ENCODE measurements at regions not wholly inside any gene's neighbourhood (a gene's known extent, or its start where the extent isn't known, plus 50 kb on each side); places are given as distances from the start of the nearest gene placed in this dataset.
"Not testable (repeated sequence)": the region's sequence is repeated elsewhere in the genome, so short reads cannot be mapped to it uniquely, and the experiment has no call there.

DNA sequence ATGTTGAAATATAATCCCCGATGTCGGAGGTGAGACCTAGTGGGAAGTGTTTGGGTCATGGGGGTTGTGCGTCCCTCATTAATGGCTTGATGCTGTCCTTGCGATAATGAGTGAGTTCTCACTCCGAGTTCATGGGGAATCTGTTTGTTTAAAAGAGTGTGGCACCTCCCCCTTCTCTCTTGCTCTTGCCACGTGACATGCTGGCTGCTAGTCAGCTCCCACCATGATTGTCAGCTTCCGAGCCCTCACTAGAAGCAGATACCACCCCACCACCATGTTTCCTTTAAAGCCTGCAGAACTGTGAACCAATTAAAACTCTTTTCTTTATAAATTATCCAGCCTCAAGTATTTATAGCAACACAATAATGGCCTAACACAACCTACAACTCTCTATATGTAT lies 166.3 kb upstream of the MBNL1 start:
- no peak for DNase-seq

DNA sequence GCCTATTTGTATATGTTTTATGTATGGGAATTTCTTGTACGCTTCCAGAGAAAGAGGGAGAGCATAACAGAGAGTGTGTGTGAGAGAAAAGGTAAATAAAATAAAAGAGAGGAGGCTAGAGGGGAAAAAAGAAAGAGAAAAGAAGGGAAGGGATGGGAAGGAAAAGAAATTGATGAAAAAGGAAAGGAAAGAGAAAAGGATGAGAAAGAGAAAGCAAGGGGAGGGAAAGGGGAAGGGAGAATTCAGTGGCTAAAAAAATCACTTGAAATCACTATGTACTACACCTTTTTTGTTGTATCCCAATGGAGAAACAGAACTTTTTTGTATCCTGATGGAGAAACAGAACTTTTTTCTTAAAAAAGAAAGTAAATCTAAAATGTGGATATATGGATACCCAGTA lies 165.5 kb upstream of the MBNL1 start:
- no peak for DNase-seq

DNA sequence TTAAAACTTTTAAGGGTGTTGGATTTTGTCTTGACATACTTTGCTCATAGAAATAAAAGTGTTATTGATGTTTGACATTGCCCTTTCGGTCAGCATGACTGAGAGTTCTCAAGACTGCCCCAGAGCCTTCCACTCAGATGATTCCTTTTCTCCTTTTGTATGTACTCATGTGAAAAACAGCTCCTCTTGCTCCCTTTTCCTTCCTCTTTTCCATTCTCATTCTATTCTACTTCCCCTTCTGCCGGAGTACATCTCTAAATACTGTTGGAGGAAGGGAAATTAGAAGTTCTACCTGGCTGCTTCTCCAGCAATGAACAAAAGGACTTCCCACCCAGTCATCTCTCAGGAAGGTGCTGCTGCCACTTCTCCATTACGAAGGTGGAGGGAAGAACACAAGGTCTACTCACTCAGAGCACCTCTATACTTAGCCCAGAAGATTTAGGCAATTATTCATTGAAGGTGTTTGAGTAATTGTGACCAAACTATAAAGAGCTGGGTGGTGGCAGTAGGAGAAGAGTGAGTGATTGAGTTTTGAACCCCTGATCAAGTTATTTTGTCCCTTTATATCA lies 163.8 kb upstream of the MBNL1 start:
- no peak for DNase-seq

DNA sequence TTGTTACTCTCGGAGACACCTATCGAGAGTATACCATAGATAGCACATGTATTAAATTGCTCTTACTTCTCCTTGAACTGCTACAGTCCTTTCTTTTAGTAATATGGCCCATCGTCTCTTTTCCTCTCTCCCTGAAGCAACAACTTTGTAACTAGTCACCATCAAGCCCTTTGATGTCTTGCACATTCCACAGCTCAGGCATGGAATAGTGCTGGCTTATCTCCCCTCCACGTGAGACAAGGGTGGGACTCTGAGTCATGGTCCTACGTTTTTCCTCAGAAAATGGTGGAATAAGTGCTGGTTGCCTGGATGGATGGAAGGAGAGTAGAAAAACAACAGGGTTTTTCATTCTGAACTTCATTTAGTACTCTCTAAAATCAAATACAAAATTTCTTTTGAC lies 163.3 kb upstream of the MBNL1 start:
- DNase-seq = no peak

DNA sequence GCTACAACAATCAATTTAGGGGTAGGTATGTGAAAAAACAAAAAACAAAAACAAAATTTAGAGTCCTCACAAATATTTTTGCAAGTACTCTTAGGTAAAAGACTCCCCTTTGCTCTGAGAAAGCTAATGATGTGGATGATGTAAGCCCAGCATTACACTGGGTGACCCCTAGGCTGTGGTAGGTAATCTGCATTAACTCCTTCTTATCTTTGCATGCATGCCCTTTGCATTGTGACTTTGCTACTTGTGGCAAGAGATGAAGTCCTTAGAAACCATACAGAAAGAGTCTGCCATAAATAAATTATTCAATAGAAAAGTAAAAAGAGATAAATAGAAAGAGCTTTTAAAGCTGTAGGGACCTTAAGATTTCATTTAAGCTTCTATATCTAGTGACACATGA lies 159.7 kb upstream of the MBNL1 start:
- DNase-seq = no peak

DNA sequence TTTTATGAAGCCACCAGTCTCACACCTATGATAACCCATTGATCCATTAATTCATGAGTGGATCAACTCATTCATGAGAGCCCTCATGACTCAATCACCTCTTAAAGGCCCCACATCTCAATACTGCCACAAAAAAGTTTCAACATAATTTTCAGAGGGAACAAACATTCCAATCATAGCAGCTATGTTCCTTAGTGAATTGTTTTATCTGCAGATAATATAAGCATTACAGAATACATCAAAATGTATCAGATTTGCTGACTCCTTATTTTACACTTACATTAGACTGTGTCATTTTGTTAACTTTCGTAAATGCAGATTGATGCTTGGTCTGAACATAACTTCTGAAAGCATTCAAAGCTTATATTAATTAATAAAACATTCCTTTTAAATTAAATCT lies 155.3 kb upstream of the MBNL1 start:
- peak; percentile 49 for DNase-seq

DNA sequence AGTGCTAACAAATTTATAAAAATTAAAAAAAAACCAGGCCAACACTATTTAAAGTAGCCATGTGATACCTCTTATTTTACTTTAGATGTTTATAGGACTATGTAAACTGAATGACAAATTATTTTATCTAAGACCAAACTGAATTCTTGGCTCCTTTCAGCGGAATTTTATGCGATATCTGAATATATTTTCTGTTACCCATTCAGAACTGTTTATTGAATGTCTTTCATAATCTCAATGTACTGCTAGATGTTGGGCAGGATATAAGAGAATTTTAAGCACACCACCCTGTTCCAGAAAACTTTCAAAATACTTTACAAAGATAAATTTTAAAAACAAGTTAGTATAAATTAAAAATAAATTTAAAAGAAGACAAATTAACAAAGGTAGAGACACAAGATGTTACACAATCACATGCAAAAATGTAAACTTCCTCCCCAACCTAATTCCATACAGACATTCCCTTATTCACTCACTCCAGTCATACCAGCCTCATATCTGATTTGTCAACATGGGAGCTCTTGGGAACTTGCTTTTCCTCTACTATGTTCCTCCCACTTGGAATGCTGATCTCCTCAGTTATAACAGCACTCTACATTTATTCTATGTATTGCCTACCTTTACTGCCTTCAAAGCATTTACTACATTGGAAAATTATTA lies 154.6 kb upstream of the MBNL1 start:
- no peak for DNase-seq

DNA sequence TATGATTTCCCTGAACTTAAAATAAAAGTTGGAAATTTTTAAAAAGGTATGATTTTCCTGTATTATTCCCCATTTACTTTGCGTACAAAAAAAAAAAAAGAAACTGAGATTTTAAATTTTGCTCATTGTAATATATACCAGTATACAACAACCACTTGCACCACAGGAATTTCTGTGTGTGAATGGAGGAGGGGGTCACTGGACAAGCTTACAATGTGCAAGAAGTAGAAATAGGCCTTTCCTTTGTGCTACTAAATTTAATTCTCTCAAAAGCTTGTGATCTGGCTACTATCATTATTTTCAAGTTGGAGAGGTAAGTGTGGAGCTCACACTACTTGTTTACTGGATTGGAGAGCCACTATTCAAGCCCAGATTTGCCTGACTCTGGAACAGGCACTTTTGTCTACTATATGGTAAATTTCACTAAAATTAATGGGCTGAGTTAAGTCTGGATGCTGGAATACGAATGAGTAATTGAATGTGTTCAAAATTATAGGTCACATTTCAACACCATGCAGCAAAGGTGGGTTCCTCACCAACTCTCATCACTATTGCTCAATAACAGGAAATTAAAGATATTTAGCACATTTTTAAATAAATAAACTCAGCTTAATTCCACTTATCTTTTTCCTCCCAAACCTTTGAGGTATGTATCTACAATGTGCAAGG lies 148.0 kb upstream of the MBNL1 start:
- peak; percentile 53 for DNase-seq

DNA sequence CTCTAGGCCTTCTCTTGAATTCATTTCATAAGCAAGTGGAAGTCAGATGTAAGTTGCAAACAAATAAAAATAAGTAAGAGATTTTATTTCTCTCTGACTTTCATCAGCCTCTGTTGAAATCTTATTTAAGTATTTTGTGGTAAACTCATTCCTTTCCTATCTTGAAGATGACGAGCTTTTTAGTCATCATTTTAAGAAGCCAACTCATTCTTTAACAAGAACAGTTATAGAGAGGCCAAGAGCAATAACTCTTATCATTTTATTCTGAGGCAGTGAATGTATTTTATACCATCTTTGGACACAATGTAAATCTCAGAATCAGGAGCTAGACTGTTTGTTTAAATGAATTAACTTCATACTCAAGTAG lies 147.5 kb upstream of the MBNL1 start:
- DNase-seq = peak; percentile 87

DNA sequence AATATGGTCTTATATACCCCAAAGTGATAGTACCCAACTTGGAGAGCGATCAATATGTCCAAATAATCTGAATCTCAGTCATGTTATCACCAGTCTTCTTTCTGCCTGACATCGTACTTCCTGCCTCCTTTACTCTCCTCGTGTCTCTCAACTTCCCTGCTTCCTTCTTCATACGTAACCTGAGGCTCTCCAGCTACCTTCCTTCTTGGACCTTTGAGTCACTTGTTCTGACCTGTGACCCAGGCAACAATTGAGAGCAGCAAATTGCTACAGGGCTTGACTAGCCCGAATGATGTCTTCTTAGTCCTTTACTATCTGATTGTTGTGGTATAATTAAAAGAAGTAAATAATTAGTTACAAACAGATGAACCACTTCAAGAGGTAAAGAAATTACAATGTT lies 145.9 kb upstream of the MBNL1 start:
- DNase-seq = no peak

DNA sequence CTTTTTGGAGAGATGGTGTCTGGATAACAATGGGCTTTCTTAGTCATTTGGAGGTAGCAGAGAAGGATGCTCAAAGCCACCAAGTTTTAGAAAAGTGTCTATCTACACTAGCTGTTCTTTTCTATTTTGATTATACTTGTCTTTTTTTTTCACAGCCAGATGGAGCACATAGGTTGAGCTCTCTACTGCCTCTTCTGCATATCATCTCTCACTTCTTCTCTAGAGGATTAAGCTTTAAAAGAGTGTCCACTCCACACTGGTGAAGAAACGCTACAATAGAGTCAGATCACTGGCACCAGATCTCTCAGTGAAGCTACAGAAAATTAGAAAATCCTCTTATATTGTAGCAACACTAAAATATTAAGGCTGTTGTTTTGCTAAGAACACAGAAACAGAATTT lies 145.3 kb upstream of the MBNL1 start:
- DNase-seq = no peak

DNA sequence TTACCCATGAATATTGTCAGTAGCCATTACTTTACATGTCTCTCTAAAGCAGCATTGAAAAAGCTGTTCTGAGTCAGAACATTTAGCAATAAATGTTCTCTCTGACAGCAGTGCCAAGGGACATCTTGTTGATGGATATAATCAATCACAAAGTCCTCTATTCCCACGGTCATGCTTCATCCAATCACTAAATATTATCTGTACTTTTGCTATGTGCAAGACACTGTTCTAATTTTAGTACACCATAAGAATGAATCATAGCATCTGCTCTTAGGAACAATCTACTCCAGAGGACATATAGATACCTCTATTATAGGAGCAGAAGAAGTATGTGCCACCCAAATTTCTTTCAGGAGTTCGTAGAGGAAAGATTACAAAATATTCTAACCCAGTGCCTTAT lies 142.5 kb upstream of the MBNL1 start:
- DNase-seq = peak; percentile 71

DNA sequence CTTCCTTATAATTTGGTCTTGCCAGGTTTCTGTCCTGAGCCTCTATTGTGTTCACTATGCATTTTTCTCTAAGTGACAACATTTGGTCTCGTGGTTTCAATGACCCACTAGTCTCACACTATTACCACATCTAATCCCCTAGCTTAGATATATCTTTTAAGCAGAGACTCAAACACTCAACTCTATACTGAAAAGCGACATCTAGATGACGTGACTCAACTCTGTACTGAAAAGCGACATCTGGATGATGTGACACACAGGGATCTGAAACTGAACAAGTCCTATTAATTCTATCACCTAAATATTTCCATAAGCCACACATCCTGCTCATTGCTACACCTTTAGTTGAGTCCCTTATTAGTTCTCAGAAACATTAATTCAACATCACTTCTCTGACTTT lies 141.7 kb upstream of the MBNL1 start:
- peak; percentile 41 for DNase-seq

DNA sequence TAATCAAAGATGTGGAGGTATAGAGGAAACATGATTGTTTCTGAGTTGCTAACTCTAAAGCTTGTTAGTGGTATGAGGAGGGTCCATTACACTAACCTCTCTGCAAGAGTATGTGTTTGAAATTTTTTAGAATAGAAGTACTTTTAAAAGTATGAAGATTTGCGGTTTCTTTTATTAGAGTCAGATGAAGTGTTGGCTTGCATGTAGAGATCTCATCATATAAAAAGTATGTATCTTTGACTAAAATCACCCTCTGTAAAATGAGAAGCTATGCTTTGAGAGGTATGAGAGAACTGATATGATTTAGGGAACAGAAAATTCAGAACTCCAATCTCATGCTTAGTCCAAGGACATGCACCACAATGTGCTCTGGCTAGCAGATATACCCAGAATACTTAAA lies 140.4 kb upstream of the MBNL1 start:
- DNase-seq = peak; percentile 72

DNA sequence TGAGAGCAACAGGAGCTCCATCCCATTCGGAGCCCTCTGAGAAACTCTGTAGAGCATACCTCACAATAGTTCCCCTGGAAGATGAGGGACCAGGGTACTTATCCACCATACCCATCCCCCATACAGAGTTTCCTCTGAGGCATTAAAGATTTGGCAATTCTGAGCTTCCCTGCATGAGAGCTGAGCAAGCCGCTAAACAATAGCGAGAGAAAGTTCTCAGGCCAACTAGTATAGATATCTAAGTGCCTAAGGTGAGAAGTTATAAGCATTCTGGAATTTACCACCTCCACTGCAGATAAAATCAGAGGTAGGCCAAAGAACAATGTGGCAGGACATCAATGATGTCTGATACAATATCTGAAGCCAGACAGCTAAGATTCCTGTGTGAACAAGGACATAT lies 129.1 kb upstream of the MBNL1 start:
- DNase-seq = no peak

DNA sequence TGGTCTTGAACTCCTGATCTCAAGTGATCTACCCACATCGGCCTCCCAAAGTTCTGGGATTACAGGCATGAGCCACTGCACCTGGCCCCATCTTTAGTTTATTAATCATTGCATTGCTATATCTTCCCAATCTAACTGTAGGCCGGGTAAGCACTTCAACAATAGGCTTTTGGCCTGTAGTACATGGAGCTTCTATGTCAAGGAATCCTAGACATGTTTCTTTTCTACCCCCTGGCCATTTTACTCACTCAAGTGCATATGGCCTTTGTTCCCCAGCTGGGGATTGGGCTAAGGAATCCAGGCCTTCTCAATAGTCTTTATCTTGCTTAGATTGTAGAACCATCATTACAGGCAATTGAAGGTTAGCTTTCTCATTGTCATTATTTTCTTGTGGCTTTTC lies 122.3 kb upstream of the MBNL1 start:
- DNase-seq = no peak

DNA sequence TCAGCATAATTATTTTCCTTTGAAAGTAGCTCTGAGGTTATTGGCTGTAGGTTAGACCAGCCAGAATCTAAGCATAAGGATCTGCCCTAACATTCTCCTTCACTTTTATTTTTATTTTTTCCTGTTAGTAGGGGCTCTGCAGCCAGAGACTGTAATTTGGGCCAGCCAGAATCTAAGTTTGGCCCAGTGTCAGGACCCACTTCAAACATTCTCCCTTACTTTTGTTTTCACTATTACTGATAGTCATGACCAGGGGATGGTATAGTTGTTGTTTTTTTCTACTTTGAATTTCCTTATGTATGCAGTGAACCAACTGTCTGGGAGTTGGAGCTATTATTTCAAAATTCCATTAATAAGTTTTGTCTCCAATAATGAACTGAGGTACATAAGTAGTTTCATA lies 121.0 kb upstream of the MBNL1 start:
- no peak for DNase-seq

DNA sequence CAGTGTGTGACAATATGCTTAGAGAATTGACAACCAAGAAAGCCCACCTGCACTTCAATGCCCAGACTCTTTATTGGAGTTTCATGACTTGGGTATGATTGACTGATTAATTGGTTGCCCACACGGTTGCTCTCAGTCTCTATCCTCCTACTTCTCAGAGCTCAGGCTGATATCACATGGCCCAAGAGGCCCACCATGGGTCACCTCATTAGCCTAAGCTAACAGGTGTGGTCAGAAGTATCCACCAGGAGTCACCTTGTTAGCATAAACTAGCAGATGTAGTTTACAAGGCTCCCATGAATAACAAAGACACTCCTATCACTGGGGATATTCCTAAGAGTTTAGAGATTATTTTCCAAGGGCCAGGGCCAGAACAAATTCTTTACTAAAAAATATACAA lies 120.2 kb upstream of the MBNL1 start:
- no peak for DNase-seq

DNA sequence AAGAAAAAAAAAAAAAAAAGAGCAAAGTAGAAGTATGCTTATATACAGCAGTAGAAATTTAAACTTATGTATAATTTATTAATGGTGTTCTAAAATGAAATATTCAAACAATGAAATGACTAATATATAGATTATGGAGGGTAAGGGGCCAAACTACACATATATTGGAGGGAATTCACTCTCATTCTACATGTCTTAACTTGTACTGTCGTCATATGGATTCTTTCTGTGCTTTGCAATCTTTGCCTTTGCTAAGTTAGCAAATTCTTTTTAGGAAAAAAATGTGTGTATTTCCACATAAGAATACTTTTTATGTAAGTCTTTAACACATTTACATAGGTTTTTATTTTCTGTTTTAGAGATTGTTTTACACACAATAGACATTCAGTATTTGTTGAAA lies 118.9 kb upstream of the MBNL1 start:
- DNase-seq = peak; percentile 79

DNA sequence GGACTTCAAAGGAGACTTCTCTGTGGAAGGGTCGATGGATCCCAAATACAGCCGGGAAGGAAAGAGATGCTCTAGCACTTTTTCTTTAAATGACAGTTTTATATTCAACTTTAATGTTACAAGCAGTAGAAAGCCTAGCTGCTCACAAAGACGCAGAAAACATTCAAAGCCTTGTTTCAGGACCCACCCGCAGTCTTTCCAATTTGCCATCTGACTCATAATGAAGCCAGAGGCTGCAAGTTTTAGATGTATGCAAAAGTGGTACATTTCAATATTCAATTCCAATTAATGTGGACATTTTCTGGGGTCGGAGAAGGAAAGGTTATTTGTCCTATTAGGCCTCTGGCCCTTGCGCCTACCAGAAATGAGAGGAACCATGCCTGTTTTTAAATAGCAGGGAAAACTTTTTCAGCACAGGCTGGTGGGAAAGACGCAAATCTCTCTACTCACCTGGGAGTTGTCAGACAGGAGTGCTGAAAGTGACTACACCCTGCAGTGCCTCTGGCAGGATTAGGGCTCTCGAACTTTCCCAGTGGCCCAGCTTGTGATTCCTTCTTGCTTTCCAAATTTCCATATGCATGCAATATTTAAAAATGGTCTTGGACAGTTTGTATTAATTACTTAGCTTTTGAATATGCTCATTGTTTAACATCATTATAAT lies 117.4 kb upstream of the MBNL1 start:
- DNase-seq = peak; percentile 13

DNA sequence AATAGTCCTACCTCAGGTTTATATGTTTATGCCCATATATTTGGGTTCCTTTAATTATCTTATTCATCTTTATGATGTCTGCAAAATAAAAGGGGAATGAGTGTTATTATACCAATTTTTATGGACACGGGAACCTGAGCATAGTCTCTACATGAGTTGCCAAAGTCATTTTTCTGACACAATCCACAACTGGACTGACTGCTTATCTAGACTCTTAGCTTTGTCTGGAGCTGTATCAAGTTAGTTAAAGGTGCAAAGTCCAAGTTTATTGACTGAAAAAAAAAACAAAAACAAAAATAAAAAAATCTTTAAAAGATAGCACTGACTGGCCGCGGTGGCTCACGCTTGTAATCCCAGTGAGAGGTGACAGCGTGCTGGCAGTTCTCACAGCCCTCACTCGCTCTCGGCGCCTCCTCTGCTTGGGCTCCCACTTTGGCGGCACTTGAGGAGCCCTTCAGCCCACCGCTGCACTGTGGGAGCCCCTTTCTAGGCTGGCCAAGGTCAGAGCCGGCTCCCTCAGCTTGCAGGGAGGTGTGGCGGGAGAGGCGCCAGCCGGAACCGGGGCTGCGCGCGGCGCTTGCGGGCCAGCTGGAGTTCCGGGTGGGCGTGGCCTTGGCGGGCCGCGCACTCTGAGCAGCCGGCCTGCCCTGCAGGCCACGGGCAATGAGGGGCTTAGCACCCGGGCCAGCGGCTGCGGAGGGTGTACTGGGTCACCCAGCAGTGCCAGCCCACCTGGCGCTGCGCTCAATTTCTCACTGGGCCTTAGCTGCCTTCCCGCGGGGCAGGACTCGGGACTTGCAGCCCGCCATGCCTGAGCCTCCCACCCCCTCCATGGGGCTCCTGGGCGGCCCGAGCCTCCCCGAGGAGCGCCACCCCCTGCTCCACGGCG lies 116.6 kb upstream of the MBNL1 start:
- DNase-seq = not testable (repeated sequence)

DNA sequence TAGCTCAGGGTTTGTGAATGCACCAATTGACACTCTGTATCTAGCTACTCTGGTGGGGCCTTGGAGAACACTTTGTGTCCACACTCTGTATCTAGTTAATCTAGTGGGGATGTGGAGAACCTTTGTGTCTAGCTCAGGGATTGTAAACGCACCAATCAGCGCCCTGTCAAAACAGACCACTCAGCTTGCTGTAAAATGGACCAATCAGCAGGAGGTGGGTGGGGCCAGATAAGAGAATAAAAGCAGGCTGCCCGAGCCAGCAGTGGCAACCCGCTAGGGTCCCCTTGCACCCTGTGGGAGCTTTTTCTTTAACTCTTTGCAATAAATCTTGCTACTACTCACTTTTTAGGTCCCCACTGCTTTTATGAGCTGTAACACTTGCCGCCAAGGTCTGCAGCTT lies 115.6 kb upstream of the MBNL1 start:
- not testable (repeated sequence) for DNase-seq

All from fibroblast of skin of scalp (primary cell).